GM19025 (cell line): ENCODE measurements at regions not wholly inside any gene's neighbourhood (a gene's known extent, or its start where the extent isn't known, plus 50 kb on each side); places are given as distances from the start of the nearest gene placed in this dataset.
A peak's percentile ranks its signal among the peaks of the same experiment; 100 is the strongest.
"Not testable (repeated sequence)": the region's sequence is repeated elsewhere in the genome, so short reads cannot be mapped to it uniquely, and the experiment has no call there.

Experiments
- ATAC-seq: cut with Tn5 transposase; IDR thresholded peaks from one replicate; pipeline ENCODE4 v1.9.1; 2021; ENCODE audit warnings: mild to moderate bottlenecking, low read depth, moderate library complexity; ENCODE audit not compliant: unreplicated experiment

DNA sequence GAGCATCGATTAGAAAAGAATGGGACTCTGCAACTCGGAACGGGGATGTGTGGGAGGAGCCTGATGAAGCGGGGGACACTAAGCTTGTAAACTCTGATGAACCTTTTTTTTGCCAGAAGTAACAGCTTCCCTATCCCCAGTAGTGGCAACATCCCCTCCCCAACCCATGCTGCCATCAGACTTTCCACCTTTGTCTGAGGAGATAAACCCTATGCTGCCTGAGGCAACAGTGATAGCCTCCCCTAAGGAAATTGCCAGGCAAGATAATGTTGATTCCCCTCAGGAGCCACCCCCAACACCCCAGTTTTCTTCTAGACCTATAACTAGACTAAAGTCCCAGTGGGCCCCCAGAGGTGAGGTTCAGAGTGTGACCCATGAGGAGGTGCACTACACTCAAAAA, 173.7 kb downstream of the AKR1D1 start:
- no peak for ATAC-seq

DNA sequence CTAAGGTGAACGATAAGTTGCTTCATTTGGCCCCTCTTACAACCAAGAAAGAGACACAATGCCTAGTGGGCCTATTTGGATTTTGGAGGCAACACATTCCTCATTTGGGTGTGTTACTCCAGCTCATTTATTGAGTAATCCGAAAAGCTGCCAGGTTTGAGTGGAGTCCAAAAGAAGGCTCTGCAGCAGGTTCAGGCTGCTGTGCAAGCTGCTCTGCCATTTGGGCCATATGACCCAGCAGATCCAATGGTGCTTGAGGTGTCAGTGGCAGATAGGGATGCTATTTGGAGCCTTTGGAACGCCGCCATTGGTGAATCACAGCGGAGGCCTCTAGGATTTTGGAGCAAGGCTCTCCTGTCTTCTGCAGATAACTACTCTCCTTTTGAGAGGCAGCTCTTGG, 176.4 kb downstream of the AKR1D1 start:
- ATAC-seq: not testable (repeated sequence)

DNA sequence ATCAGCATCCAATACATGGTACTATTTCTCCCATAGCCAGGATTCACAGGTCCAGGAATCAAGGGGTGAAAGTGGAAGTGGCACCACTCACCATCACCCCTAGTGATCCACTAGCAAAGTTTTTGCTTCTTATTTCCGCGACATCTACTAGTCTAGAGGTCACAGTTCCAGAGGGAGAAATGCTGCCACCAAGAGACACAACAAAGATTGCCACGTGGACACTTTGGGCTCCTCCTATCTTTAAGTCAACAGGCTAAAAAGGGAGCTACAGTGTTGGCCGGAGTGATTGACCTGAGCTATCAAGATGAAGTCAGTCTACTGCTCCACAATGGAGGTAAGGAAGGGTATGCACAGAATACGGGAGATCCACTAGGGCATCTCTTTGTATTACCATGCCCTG, 178.2 kb downstream of the AKR1D1 start:
- no peak for ATAC-seq

DNA sequence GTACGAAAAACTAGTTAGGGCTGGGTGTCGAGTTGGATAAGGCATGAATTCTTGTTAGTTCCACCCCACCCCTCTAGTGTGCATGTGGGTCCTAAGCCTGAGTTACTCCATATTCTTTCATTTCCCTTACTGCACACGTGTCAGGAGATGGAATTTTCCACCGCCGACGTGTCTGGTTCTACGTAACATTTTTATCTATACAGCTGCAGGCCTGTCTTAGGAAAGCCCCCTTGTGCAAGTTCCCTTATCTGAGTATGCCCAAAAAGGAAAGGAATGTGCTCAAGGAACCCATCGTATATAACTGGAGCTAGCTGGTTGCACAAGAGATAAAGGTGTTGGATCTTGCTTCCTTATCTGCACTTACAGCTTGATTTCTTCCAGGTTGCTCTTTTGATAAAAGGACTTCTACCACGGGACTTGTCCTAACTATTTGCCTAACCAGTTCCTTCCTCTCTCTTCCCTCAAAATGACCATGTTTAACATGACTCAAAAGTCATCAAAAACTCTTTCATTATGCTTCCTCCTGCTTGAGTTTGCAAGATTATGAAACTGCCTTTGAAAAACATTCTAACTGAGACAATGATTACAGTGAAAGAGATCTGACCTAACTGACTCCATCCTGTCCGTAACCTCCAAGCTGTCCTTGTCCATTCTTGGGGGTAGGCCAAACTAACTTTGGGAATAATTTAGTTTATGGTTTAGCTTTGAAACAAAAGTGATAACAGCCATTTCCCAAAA, 181.4 kb downstream of the AKR1D1 start:
- ATAC-seq: no peak

DNA sequence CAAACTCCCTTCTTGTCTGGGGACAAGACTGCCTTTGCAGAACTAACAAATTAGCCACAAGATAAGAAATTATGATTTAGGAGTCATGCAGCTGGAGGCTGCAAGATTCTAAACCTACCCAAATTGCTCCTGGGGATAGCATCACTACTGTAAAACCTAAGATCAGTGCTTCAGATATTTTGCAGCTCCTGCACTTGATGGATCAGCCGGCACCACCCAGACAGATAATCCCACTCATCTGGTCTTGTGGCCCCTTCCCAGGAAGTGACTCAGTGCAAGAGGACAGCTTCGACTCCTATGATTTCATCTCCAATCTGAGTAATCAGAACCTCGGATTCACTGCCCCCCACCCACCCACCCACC, 181.9 kb downstream of the AKR1D1 start:
- no peak for ATAC-seq

DNA sequence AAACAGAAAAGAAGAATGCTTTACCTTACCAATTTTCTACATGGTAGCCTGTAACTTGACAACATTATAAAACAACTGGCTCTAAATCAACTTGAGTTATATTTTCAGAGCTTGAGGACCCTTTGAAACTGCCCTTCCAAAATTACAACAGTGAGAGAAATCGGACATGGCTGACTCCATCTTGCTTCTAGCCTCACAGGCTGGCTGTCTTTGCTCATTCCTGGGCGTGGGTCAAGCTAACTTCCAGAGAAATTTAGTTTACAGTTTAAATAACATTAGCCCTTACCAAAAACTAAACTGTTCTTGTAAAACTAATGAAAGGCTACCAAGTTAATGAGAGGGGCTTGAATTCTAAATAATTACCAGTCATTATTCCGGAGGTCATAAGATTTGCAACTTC, 183.4 kb downstream of the AKR1D1 start:
- ATAC-seq: no peak

DNA sequence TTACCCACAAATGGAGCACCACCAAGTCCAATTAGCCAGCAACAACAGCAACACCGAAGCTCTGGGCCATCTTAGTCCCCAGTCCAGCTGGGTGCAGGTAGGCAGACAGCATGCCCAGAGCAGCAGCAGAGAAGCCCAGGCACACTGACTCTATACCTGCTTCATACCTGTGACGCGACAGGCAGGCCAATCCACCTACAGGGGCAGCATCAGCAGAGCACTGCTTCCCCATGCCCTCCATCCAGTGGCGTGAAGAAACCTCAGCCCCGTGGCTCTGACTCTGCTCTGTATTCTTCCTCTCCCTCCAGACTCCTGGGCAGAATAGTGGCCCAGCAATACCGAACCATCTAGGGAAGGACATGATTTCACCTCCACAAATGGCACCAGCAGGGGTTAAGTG, 191.7 kb downstream of the AKR1D1 start:
- ATAC-seq: no peak

DNA sequence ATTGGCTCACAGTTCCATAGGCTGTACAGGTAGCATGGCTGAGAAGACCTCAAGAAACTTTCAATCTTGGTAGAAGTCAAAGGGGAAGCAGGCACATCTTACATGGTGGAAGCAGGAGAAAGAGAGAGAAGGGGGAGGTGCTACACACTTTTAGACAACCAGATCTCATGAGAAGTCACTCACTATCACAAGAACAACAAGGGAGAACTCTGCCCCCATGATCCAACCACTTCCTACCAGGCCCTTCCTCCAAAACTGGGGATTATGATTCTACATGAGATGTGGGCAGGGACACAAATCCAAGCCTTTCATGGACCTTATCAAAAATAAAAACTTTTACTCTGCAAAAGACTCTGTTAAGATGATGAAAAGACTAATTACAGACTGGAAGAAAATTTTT, 183.2 kb upstream of the TRIM24 start:
- ATAC-seq: no peak

DNA sequence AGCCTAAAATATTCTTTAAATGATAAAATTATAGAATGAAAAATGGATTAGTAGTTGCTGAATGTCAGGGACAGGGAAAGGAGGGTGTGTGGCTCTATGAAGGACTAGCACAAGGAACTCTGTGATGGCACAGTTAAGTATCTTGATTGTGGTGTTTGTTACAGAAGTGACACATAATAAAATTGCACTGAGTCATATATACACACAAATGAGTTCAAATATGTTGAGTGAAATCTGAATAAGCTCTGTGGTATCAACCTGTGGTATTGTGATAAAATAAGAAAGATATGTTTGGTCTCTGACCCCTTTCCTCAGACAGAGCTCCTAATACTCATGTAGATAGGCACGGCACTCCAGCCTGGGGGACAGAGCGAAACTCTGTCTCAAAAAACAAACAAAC, 181.5 kb upstream of the TRIM24 start:
- ATAC-seq: no peak

DNA sequence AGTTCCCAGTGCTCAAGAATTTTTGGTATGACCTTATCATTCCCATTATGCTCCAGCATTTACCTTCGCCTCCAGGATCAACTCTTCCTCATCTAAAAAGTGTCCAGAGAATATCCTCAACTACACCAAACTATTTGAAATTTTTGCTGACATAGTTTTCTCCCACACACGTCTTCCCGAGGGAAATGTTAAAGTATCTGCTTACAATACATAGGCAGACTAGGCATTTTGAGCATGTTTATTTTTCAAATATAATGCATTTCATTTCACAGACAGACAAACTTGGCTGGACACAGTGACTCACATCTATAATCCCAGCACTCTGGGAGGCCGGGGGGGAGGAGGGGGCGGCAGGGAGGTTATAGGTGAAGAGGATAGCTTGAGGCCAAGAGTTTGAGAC, 177.1 kb upstream of the TRIM24 start:
- no peak for ATAC-seq

DNA sequence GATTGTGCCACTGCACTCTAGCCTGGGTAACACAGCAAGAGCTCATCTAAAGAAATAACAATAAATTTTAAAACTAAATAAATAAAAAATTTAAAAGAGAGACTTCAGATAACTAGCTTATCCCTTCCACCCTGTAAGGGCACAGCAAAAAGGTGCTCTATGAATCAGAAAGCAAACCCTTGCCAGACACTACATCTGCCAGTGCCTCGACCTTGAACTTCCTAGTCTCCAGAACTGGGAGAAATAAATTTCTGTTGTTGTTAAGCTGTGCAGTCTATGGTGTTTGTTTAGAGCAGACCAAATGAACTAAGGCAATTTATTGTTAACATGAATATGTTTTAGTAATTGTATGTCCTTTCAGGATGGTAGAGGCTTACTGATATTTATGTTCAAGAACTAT, 174.9 kb upstream of the TRIM24 start:
- ATAC-seq: no peak

DNA sequence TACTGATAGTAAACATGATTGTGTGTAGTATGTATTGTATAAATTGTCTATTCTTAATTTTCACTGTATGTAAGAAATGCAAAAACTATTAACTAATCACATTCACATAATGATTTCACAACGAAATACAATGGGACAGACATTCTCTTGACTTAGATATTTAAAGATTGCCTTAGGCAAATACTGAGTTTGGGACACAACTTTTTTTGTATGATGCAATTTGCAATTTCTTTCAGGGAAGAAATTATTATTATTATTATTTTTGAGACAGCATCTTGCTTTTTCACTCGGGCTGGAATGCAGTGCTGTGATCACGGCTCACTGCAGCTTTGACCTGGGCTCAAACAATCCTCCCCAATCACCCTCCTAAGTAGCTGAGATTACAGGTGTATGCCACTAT, 173.2 kb upstream of the TRIM24 start:
- no peak for ATAC-seq

DNA sequence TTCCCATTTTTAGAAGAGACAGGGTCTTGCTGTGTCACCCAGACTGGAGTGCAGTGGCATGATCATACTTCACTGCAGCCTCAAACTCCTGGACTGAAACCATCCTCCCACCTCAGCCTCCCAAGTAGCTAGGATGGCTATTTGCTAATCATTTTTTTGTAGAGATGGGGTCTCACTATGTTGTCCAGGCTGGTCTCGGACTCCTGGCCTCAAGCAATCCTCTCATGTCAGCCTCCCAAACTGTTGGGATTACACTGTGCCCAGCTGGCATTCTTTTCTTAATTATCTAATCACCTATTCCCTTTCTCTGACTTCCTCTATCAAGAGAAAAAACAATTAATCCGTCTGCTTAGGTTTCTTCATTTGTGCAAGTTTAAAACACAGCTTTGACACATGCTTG, 172.5 kb upstream of the TRIM24 start:
- no peak for ATAC-seq

DNA sequence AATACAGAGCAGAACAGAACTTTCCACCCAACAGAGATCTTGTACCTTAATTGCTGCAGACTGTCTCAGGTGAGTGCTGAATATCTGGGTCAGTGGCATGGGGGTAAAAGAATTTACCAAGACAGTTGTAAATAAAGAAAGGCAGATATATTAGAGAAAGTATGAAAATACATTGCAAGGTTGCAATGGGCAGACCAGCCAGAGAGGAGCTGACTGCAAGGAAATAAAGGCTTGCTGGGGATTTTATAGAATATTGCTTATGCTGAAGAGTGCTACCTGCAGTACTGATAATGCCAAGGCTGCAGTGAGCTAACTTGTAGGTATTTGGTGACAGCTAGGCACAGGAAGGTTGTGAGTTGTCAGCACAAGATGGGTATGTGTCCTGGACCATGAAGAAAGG, 171.0 kb upstream of the TRIM24 start:
- ATAC-seq: no peak

DNA sequence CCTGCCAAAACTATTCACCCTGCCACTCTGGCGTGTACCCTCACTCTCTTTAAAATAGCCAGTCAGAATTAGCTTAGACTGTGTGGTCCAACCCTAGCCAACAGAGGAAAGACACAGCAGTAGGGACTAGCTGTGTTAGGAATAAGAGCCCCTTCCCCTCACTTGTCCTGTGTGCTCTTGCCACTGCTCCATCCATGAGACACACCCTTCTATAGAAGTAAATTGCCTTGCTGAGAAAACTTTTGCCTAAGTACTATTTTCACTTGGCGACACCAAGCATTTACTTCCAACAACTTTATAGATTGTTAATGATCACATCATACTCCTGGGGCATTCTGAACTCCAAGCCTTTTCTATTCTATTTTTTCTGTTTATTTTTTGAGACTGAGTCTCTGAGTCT, 170.2 kb upstream of the TRIM24 start:
- ATAC-seq: no peak

DNA sequence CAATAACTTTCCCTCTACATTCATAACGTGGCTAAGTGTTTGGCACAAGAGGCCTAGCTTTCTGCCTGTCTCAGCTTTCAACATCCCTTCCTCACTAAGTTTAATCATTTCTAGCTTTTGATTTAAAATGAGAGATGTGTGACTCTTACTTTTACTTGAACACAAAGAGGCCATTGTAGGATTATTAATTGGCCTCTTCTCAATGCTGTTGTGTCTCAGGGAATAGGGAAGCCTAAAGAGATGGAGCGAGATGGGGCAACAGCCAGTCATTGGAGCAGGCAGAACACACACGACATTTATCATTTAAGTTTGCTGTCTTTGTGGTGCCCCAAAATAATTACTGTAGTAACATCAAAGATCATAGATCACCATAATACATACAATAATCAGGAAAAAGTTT, 167.1 kb upstream of the TRIM24 start:
- no peak for ATAC-seq

DNA sequence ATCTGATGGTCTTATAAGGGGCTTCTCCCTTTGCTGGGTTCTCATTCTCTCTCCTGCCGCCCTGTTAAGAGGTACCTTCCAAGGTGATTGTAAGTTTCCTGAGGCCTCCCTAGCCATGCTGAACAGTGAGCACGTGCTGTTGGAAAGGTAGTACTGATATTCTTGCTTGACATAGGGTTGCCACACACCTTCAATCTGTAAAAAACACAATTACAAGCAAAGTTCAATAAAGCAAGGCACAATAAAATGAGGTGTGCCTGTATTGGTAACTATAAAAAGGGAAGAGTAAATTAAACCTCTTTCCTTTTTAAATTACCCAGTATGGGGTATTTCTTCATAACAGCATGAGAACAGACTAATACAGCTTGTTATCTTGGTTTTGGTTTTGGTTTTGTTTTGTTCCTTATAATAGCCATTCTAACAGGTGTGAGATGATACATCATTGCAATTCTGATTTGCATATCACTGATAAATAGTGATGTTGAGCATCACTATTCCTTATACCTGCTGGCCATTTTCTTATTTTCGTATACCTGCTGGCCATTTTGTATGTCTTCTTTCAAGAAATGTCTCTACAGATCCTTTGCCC, 164.9 kb upstream of the TRIM24 start:
- peak; percentile 57 for ATAC-seq

DNA sequence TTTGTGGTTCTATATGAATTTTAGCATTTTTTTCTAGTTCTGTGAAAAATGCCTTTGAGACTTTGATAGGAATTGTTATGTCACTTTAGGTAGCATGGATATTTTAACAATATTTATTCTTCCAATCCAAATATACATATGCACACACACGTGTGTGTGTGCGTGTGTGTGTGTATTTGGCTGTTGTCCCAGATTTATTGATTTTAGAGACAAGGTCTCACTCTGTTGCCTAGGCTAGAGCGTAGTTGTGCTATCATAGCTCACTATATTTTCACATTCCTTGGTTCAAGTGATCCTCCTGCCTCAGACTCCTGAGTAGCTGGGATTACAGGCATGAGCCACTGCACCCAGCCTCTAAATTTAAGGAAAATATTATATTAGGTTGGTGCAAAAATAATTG, 162.5 kb upstream of the TRIM24 start:
- no peak for ATAC-seq

DNA sequence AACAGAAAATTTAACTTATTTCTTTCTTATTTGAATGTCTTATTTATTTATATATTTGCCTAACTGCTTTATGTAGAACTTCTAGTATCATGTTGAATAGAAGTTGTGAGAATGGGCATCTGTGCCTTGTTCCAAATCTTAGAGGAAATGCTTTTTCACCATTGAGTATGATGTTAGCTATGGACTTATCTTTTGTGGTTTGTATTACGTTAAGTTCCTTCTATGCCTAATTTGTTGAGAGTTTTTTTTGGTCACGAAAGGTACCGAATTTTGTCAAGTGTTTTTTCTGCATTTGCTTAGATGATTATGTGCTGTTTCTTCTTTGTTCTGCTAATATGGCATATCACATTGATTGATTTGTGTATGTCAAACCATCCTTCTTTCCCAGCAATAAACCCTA, 161.0 kb upstream of the TRIM24 start:
- ATAC-seq: no peak

DNA sequence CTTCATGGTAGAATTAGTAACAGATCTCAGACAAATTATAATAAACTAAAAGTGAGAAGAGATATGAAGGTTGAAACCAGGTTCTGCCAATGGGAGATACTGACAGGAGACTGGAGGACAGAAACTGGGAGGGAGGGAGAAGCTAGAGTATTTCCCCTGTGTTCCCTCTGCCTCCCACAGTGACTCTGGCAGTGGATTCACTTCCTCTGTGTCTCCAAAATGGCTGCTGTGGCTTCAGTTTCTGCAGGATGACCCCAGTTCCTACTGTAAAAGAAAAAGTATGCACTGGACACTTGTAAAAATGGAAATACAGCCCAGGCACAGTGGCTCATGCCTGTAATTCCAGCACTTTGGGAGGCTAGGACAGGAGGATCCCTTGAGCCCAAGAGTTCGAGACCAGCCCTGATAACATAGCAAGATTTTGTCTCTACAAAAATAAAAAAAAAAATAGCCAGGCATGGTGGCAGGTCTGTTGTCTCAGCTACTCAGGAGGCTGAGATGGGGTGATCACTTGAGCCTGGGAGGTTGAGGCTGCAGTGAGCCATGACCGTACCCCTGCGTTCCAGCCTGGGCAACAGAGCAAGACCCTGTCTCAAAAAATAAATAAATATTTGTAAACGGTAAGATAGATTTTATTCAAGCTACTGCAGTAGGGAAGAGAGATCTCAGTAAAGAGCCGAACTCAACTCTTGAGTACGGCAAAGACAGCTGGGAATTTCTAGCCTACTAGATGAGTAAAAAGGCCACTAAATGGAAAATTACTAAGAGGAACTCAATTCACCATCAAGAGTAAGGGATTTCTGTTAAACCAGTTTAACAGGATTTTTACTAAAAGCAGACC, 156.6 kb upstream of the TRIM24 start:
- ATAC-seq: no peak

DNA sequence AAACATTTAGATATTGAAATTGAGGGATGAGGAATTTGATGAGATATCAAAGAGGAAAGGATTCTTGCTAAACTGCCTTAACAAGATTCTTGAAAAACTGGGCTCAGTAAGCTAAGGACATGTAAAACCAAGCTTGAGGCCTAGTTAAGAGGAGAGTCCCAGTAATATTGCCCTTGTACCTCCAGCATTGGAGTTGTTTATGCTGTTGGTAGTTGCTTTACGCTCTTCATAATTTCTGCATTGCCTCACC, 156.1 kb upstream of the TRIM24 start:
- no peak for ATAC-seq

DNA sequence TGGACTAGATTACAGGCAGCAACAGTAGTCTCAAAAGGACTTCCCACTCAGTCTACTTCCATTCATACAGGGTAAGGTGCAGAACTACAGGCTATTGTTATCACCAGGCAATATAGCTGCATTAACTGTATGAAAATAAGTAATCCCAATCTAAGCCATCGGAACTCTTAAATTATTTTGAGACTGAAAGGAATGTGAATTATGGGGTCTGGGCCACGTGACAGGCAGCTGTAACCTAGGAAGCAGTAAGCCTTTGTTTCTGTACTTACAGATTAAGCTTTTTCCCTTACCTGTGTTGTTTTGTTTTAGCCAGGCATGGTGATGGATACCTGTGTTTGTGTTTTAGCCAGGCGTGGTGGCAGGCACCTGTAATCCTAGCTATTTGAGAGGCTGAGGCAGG, 152.4 kb upstream of the TRIM24 start:
- no peak for ATAC-seq
